ENCODE measurements at regions not wholly inside any gene's neighbourhood (a gene's known extent, or its start where the extent isn't known, plus 50 kb on each side); places are given as distances from the start of the nearest gene placed in this dataset.

- DNase-seq, result no peak
These were observed 435.4 kb downstream of the IRS1 start for GRCh38 chr2:226364217-226364616.

GRCh38 chr2:226362980-226363379 lies 436.6 kb downstream of the IRS1 start:
- DNase-seq, result no peak

GRCh38 chr2:226360658-226361057 lies 439.0 kb downstream of the IRS1 start:
- no peak for DNase-seq

- DNase-seq, result no peak
These were observed 440.9 kb downstream of the IRS1 start for GRCh38 chr2:226358688-226359087.

GRCh38 chr2:226357816-226358215 lies 441.8 kb downstream of the IRS1 start:
- no peak for DNase-seq

- no peak for DNase-seq
These were observed 444.0 kb downstream of the IRS1 start for GRCh38 chr2:226355600-226355999.

- no peak for DNase-seq
These were observed 445.2 kb downstream of the IRS1 start for GRCh38 chr2:226354434-226354833.

- no peak for DNase-seq
These were observed 446.6 kb downstream of the IRS1 start for GRCh38 chr2:226352941-226353560.

- DNase-seq, result no peak
These were observed 447.9 kb downstream of the IRS1 start for GRCh38 chr2:226351711-226352110.

GRCh38 chr2:226339616-226340015 lies 460.0 kb downstream of the IRS1 start:
- no peak for DNase-seq

GRCh38 chr2:226338825-226339224 lies 460.8 kb downstream of the IRS1 start:
- DNase-seq, result no peak

GRCh38 chr2:226337941-226338600 lies 461.5 kb downstream of the IRS1 start:
- DNase-seq, result no peak

GRCh38 chr2:226336283-226336682 lies 463.3 kb downstream of the IRS1 start:
- DNase-seq, result no peak

GRCh38 chr2:226334981-226335720 lies 464.5 kb downstream of the IRS1 start:
- no peak for DNase-seq

- no peak for DNase-seq
These were observed 466.2 kb downstream of the IRS1 start for GRCh38 chr2:226333388-226333787.

- no peak for DNase-seq
These were observed 469.4 kb downstream of the IRS1 start for GRCh38 chr2:226330206-226330605.

- DNase-seq, result no peak
These were observed 470.4 kb downstream of the IRS1 start for GRCh38 chr2:226329180-226329579.

GRCh38 chr2:226327830-226328229 lies 471.8 kb downstream of the IRS1 start:
- DNase-seq, result no peak

- no peak for DNase-seq
These were observed 474.1 kb downstream of the IRS1 start for GRCh38 chr2:226325526-226325925.

- DNase-seq, result no peak
These were observed 479.3 kb downstream of the IRS1 start for GRCh38 chr2:226320076-226320948.

GRCh38 chr2:226317970-226318369 lies 481.6 kb downstream of the IRS1 start:
- no peak for DNase-seq

- no peak for DNase-seq
These were observed 486.6 kb downstream of the IRS1 start for GRCh38 chr2:226313060-226313459.

GRCh38 chr2:226312155-226312554 lies 487.5 kb downstream of the IRS1 start:
- no peak for DNase-seq
